ENCODE measurements at regions not wholly inside any gene's neighbourhood (a gene's known extent, or its start where the extent isn't known, plus 50 kb on each side); places are given as distances from the start of the nearest gene placed in this dataset.

DNA sequence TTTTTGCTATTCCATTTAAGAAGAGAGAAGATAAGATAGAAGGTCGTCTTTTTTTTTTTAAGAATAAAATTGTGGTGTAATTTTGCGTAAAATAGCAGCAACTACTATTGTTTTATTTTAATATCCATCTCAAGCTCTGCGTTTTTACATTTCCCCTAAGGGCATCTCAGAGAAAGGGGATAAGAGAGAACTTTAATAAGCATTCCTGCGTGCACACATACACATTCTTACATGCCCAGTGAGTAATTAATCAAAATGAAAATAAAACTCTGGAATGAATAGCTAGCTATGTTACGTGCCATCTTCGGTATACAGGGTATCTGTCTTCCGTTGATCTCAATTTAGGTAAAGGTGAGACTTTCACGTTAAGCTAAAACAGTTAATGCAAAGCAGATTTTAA, 200.3 kb upstream of the TENM3 start:
- TF ChIP-seq, protein P1, sequence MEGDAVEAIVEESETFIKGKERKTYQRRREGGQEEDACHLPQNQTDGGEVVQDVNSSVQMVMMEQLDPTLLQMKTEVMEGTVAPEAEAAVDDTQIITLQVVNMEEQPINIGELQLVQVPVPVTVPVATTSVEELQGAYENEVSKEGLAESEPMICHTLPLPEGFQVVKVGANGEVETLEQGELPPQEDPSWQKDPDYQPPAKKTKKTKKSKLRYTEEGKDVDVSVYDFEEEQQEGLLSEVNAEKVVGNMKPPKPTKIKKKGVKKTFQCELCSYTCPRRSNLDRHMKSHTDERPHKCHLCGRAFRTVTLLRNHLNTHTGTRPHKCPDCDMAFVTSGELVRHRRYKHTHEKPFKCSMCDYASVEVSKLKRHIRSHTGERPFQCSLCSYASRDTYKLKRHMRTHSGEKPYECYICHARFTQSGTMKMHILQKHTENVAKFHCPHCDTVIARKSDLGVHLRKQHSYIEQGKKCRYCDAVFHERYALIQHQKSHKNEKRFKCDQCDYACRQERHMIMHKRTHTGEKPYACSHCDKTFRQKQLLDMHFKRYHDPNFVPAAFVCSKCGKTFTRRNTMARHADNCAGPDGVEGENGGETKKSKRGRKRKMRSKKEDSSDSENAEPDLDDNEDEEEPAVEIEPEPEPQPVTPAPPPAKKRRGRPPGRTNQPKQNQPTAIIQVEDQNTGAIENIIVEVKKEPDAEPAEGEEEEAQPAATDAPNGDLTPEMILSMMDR (IDR thresholded peaks at IDR 0.05): no peak
- TF ChIP-seq POLR2A (IDR thresholded peaks at IDR 0.05; ENCODE audit: low read depth) (no peak), EP300 (IDR thresholded peaks at IDR 0.05) (no peak)

Data from esophagus muscularis mucosa (tissue), 4 donors.